HG03066 (cell line): ENCODE measurements at regions not wholly inside any gene's neighbourhood (a gene's known extent, or its start where the extent isn't known, plus 50 kb on each side); places are given as distances from the start of the nearest gene placed in this dataset.
A peak's percentile ranks its signal among the peaks of the same experiment; 100 is the strongest.

ENCODE experiments used
- ATAC-seq: cut with Tn5 transposase; IDR thresholded peaks from one replicate; pipeline ENCODE4 v1.9.1; 2021; ENCODE audit warnings: low read depth; ENCODE audit not compliant: unreplicated experiment

DNA sequence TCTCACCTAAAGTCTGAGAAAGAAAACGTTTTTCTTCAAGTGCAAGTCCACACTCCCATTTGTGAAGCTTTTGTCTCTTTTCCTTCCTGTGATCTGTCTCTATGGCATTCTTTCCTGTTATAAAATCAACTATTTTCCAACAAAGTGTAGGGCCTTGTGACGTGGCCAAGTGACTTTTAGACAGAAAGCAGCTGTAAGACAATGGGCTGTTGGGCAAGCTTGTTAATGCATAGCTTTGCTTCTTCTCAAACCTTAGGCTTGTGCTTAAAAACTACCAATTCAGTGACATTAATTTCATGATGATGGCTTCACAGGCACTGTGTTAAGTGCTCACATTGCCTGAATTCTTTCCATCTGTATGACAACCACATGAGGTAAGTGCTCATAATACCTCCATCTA lies 83.5 kb downstream of the VCY1B start:
- no peak for ATAC-seq

DNA sequence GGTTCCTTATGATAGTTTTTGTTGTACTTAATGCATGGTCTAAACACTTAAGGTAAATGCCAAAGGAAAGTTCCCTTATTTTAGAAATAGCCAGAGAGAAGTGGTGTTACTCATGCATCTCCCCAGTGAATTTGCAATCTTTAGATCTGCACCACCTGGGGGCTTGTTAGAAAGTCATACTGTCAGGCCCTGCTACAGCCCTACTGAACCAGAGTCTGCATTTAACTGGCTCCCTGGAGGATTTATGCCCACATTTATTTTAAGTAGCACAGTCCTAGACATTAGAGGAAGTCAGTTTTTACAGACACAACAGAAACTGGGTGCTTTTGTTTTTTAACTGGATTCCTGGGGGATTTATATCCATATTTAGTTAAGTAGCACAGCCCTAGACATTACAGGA lies 89.6 kb downstream of the VCY1B start:
- ATAC-seq, result no peak

DNA sequence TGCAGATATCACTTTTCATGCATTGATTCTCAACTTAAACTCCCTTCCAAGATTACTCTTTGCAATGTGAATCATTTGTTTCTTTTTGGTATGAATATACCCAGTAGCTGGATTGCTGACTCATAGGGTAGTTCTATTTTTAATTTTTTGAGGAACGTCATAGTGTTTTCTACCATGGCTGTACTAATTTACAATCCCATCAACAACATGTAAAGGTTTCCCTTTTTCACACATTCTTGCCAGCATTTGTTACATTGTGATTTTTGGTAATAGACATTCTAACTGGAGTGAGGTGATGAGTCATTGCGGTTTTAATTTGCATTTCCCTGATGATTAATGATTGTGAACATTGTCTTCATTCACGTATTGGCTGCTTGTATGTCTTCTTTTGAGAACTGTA lies 126.7 kb downstream of the VCY1B start:
- ATAC-seq, result no peak

DNA sequence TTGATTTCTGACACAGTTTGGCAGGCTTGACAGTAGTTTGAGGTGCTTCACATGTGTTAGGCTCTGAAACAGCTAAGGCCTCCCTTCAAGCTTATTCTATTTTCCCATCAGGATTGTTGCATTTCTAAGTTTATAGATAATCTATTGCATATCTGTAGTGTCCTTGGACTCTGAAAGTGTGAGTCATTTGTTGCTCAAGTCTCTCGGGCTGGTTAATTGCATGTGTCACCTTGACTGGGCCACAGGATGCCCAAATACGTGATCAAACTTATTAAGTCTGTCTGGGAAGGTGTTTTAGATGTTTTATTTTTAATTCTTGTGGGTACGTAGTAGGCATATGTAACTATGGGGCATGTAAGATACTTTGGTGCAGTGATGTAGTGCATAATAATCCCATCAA lies 166.0 kb downstream of the VCY1B start:
- no peak for ATAC-seq

DNA sequence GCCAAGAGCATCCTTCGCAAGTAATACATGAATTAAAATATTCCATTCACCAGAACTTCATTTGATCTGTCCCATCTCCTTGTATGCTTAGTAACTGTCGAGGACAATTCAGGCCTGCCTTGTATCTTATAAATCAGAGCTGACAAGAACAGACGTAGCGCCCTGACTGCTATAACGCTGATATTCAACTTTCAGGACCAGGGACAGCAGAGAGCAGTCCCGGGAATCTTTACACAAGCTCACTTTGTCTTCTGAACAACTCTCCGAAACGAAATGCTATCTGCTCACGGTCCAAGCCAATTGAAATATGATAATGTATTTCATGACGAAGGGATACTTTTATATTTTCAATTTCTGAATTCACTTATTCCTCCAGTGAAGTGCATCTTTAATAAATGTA lies 175.7 kb downstream of the VCY1B start:
- no peak for ATAC-seq

DNA sequence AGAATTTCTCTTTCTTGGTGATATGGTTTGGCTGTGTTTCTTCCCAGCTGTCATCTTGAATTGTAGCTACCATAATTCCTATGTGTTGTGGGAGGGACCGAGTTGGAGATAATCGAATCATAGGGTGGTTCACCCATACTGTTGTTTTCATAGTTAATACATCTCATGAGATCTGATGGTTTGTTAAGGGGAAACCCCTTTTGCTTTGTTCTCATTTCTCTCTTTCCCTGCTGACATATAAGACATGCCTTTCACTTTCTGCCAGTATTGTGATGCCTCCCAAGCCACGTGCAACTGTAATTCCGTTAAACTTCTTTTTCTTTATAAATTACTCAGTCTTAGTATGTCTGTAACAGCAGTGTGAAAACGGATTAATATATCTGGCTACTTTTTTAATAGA lies 179.0 kb downstream of the VCY1B start:
- no peak for ATAC-seq

DNA sequence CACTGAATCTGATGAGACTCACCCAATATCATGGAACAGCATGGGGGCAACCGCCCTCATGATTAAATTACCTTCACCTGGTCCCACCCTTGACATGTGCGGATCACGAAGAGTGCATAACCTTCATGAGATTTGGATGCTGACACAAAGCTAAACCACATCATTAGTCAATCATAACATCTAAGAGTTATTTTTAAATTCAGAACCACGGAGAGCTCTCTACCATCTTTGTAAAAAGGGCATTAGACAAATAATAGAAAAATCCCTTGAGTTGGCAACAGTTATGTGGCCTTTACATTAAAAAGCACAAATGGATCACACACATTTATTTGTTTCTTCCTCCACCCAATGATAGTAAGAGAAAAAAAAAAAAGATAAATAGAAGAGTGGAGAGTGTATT lies 182.2 kb downstream of the VCY1B start:
- ATAC-seq, result no peak

DNA sequence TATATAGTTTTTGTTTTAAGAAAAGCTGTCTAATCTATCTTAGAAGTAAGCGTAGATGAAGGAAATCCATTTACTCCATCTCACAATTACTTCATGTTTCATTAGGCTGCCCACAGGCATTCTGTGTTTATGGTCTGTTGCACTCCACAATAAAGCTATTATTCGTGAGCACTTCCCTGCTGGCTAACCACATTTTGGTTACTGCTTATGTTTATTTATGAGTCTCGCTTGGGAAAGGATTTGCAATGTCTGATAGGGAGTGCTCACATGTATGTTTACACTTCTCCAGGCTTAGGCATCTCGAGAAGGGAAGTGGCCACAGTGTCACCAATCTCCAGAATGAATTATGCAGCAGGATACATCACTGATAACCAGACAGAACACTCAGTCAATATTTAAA lies 190.9 kb downstream of the VCY1B start:
- no peak for ATAC-seq

DNA sequence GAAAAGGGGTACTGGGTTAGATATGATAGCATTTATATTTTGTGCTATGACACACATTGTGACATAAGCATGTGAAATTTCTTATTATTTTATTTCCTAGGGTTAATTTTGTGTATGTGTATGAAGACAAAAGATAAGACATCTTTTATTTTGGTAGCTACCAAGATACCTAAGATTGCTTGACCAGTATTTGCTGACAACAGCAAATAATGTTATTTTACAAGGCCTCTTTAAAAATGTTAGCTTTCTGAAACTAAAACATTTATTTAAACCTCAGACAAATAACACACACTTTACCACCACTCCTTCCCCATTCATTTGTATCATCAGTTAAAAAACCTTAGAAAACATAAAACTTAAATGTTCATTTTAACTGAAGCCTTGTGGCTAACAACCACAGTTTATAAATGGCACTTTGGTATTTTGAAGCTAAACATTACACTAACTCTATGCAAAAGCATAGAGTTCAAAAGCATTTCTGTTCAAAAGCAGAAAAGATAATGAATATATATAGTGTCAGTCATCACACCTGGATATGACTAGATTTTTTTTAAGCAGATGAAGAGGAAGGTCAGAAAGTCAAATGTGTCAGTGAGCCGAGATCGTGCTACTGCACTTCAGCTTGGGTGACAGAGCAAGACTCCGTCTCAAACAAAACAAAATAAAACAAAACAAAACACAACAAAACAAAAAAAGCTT lies 193.0 kb downstream of the VCY1B start:
- peak; percentile 76 for ATAC-seq

DNA sequence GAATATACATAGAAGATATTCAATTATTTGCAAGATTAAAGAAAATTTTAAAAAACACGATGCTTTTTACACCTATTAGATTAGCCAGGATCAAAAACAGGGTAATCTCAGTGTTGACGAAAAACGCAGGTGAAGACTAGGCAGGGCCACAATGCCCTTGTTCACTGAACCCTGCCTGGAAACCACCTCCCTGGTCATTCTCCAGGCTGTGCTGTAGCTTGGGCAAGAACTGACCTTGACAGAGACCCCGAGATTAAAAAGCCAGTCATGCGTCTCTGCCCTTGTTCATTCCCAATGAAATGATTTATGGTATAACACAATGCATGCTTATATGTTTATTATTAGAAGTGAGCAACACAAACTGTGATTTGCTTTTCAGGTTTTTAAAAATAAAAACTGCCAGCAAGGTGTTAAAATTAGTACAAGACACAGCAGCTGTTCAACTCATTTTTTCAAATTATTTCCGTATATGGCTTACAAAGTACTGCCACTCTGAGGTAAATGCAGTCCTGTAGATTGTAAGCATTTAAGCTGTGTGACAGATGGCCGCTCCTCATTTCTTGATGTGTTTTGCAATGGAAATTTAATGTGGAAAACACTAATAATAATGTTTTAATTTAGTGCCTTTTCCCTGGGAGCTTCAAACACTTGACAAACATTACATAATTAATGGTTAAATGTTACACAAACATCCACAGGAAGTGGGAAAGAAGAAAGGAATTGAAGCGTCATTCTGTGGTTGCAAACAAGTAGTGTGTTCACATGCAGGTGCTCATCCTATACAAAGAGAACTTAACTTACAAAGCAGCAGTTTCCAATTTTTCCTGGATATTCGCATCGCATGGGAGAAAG lies 200.2 kb downstream of the VCY1B start:
- no peak for ATAC-seq

DNA sequence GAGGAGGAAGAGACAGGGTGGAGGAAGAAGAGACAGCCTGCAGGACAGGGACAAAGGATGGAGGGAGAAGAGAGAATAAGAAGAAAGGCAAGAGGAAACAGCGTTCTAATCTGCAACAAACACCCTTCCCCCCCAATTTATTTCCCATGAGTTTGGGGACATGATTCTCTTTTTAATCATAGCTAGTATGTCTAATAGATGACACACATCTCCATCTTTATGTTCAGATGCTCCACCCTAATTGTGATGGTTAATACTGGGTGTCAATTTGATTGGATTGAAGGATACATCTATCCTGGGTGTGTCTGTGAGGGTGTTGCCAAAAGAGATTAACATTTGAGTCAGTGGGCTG lies 200.8 kb downstream of the VCY1B start:
- no peak for ATAC-seq

DNA sequence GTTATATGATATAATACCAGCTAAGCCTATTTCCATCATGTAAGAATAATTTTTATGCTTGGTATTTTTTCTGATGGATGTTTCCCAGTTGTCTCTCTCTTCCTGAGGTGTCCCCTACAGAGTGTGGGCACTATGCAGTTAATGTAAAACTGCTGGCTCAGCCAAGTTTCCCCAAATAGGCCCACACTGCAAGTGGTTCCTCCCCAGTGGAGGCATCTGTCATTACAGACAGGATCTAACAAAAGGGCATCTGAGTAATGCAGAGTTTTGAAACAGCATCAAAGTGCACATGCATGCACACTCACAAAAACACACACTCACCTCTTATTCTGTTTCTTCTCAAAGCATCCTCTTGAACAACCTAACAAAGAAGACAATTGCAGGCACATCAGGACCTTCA lies 221.0 kb downstream of the VCY1B start:
- ATAC-seq, result no peak

DNA sequence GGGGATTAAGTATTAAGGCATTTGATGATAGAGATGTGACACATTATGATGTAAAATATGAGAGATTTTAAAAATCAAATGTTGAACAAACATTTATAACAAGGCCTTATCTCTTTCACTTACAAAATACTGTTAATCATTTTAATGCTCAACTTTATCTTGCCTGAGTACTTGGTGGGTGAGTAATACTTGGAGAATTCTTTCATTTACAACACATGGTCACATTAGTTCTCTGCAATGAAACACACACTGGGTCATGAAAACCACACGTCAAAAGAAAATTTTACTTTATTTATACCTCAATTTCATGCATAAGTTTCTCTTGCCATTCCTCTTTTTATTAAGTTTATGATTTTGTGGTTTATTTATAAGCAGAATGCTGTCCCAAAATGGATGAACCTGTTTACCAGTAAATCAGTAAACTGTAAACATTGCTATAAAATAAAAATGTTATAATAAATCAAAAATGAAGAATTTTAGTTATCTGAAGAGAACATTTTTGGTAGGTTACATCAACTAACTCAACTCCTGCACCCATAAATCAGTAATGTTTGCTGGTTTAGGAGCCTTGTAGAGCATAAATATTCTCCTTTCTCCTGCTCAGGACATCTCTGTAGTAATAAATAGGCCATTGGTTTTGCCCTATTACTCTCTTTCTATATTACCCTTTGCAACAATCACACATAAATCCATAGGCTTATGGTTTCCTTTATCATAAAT lies 233.5 kb upstream of the NLGN4Y start:
- ATAC-seq, result no peak

DNA sequence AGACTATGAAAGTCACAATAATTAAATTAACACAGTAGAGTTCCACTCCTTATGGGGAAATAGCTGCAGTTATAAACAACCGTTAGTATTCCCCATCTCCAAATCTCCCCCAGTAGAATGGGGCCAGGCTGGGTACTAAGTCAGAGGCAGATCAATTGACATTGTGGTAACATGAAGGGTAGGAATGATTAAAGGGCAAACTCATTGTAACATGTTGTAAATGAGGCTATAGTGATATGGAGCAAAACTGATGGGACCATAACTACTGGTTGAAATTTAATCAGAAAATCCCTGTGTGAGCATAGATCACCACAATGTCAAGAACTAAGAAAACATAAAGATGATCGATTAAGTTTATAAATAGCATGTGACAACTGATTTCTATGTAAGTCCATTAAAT lies 231.9 kb upstream of the NLGN4Y start:
- ATAC-seq, result no peak

DNA sequence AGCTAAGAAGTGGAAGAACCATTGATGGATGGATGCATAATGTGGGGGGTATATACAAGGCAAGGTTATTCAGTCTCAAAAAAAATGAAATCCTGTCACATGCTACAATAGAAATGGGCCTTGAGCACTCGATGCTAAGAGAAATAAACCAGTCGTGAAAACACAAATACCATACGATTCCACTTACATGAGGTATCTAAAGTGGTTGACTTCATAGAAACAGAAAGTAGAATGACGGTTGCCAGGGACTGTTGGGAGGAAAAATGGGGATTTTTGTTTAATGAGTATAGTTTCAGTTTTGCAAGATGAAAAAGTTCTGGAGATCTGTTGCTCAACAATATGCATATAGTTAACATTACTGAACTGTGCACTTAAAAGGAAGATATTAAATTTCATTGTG lies 223.6 kb upstream of the NLGN4Y start:
- ATAC-seq, result no peak

DNA sequence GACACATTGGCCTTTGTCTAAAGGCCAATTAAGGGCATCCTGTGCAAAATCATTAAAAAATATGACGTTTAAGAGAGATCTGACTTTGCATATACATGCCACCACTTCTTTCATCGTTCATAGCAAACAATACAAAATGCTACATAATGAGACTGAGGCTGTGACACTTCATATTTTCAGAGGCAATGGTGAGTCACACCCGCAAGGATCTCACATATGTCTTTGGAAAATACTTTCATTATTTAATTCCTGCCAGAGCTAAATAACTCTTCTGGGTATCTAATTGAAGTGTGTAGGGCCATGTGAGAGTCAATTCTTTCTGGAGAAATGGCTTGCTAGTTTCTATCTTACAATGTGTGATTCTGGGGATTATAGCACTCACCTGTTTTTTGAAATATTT lies 222.8 kb upstream of the NLGN4Y start:
- no peak for ATAC-seq

DNA sequence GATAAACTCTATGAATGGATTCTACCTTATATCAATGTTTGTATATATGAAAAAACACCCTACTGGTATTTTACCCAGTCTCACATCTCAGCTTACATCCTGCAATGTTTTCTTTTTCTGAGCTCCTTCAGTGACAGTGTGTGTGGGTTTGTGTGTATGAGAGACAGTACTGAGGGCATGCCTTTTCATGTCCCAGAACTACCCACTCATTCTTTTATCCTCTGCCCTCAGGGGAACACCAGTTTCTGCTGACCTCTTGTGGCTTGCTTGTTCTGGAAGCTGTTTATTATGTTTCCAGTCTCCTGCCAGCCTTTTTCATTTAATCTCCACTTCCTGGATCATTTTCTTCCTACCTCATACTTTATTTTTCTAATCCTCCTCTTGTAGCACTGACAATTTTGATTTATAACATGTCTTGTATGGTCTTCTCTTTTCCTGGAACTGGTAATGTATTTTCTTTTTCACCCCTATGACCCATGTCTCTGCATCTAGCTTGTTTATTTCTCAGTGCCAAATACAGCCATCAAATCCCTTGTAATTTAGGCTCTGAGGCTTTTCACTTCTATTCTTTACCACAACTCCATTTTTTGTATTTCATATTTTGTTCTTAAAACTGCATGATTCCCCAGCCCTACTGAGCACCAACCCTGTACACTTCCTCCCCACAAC lies 195.5 kb upstream of the NLGN4Y start:
- ATAC-seq, result peak; percentile 90

DNA sequence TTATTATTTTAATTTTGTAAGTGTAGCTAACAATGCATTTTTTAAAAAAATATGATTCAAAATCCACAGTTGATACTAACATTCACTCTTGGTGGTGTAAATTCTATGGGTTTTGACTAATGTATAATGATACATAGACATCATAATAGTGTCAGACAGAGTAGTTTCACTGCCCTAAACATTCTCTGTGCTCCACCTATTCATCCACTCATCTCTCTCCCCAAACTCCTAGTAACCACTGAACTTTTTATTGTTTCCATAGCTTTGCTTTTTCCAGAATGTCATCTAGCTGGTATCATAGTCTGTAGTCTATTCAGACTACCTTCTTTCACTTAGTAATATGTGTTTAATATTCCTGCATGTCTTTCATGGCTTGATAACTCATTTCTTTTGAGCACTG lies 194.0 kb upstream of the NLGN4Y start:
- ATAC-seq, result no peak

DNA sequence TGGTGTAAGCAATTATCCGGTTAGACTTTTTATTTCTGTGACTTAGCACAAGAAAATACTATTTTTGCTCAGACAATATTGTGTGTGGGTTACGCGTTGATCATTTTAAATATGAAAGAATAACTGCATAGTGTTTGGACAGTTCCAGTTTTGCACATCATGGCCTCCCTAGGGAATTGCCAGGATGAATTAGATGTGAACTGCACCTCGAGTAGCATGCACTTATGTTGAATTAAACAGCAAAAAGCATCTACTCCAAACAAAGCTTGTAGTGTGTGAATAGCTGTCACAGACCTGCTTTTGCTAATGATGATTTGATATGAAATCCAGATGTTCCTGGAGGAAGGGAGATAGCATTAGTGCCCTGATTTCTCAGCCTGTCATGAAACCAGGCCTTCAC lies 184.8 kb upstream of the NLGN4Y start:
- no peak for ATAC-seq

DNA sequence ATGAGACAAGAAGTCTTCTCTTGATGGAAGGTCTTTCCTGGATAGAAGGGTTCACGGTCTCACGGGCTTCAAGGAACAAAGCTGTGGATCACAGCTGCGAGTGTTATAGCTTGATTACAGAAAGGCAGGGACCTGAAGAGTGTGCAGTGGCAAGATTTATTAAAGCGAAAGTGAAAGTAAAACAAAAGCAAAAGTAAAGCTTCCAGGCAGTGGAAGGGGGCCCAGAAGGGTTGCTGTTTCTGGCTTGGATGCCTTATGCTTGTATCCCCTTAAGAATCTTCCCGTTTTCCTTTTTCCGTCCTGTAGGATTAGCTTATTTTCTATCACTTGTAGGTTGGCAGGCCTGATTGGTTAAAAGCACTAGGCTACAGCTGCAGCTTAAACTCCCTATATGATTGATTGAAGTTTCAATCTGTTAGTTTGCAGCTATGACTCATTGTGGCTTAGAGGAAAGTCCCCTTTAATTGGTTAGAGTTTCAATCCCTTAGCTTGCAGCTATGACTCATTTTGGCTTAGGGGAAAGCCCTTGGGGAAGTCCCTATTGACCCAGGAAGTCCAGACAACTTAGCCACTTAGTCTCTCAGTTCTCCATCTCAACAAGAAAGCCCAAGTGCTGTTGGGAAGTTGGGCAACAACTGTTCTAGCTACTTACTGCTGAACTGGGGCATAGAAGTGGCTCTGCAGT lies 183.7 kb upstream of the NLGN4Y start:
- ATAC-seq, result peak; percentile 65
